GM12878 (cell line): ENCODE measurements at regions not wholly inside any gene's neighbourhood (a gene's known extent, or its start where the extent isn't known, plus 50 kb on each side); places are given as distances from the start of the nearest gene placed in this dataset.

Experiments used
- ATAC-seq: fragments of 200-7000 bp; cut with Tn5 transposase; 3 replicates; pipeline ENCODE4 v1.9.1; 2020; ENCODE audit warnings: mild to moderate bottlenecking, moderate library complexity
- BruUV-seq: library from RNA; stranded (reverse); fragments of 400-500 nt; replicated peaks from 2 replicates; lab custom pipeline; 2021; lab: Mats Ljungman, UMichigan
- CTCF ChIA-PET: fragments of 300-600 bp; sonication (Branson Sonifier 250); formaldehyde crosslinking; extraction: SDS; loops from one replicate; lab custom pipeline; 2021; ENCODE audit warnings: inconsistent platforms; lab: Yijun Ruan, JAX
- POLR2A ChIA-PET: fragments of 350-600 bp; formaldehyde crosslinking; extraction: SDS; loops from one replicate; lab custom pipeline; 2021; ENCODE audit warnings: inconsistent platforms; lab: Charles Lee
- RAD21 ChIA-PET: fragments of 300-600 bp; sonication (Branson Sonifier 250); formaldehyde crosslinking; loops from one replicate; lab custom pipeline; 2023; ENCODE audit warnings: antibody characterized with exemption; ENCODE audit not compliant: unreplicated experiment; lab: Charles Lee
- SMC1A ChIA-PET: fragments of 300-600 bp; sonication (Branson Sonifier 250); formaldehyde crosslinking; loops from one replicate; lab custom pipeline; 2023; ENCODE audit not compliant: unreplicated experiment, uncharacterized antibody; lab: Charles Lee
- DNase-seq: peaks from one replicate; pipeline ENCODE4 v3.0.0-alpha.2; 2011; ENCODE audit warnings: low read depth, low spot score
- FAIRE-seq: peaks from 3 replicates; lab custom pipeline; 2011; peaks lifted over from hg19 to GRCh38; lab: Jason Lieb, UNC
- H2AFZ ChIP-seq: 2 replicates; pipeline ENCODE4 v1.6.0; 2011; ENCODE audit warnings: low read depth, low read length, control low read depth; ENCODE audit not compliant: control insufficient read depth
- H3K27ac ChIP-seq: 2 replicates; pipeline ENCODE4 v1.5.1; 2011; ENCODE audit warnings: control low read depth; ENCODE audit not compliant: control insufficient read depth, insufficient read depth
- H3K27me3 ChIP-seq, 2 experiments: replicated peaks in 1 of 2; 2 replicates each; pipeline versions ENCODE4 v1.6.0 to v1.6.1; 2011; ENCODE audit warnings: low read length in 1 of 2; ENCODE audit not compliant: control insufficient read depth in 2 of 2, insufficient read depth in 2 of 2
- H3K36me3 ChIP-seq, 2 experiments: 2 replicates each; pipeline ENCODE4 v1.5.1; 2011; ENCODE audit warnings: low read length in 1 of 2; ENCODE audit not compliant: control insufficient read depth in 2 of 2, insufficient read depth in 2 of 2
- H3K4me1 ChIP-seq: 2 replicates; pipeline ENCODE4 v1.6.1; 2011; ENCODE audit warnings: mild to moderate bottlenecking, low read length, moderate library complexity, mixed read lengths; ENCODE audit not compliant: control insufficient read depth, insufficient read depth
- H3K4me2 ChIP-seq: 2 replicates; pipeline ENCODE4 v1.6.0; 2011; ENCODE audit warnings: control low read depth; ENCODE audit not compliant: control insufficient read depth, insufficient read depth
- H3K4me3 ChIP-seq: fragments of 200-600 bp; sonication (generic); 2 replicates; pipeline ENCODE4 v1.5.1; 2016
- H3K79me2 ChIP-seq: 2 replicates; pipeline ENCODE4 v1.6.0; 2011; ENCODE audit warnings: low read length; ENCODE audit not compliant: control insufficient read depth, insufficient read depth
- H3K9ac ChIP-seq: 2 replicates; pipeline ENCODE4 v1.8.0; 2011; ENCODE audit warnings: low read length, control low read depth, mixed read lengths; ENCODE audit not compliant: control insufficient read depth, insufficient read depth
- H3K9me3 ChIP-seq: replicated peaks from 3 replicates; pipeline ENCODE4 v1.5.1; 2011; ENCODE audit warnings: mild to moderate bottlenecking, low read length; ENCODE audit not compliant: control insufficient read depth, insufficient read depth
- H4K20me1 ChIP-seq: 2 replicates; pipeline ENCODE4 v1.6.0; 2011; ENCODE audit not compliant: control insufficient read depth, insufficient read depth
- NFYA ChIP-seq: IDR thresholded peaks from 2 replicates; pipeline ENCODE4 v1.6.1; 2011; ENCODE audit warnings: low read depth, mild to moderate bottlenecking, low read length, improper control_type of control experiment, borderline replicate concordance
- NR2C1 ChIP-seq: fragments of 450-650 bp; IDR thresholded peaks from 2 replicates; pipeline ENCODE4 v1.6.1; 2017; ENCODE audit warnings: antibody characterized with exemption, mild to moderate bottlenecking, moderate library complexity
- PAX5 ChIP-seq: IDR thresholded peaks from 2 replicates; pipeline ENCODE4 v1.6.1; 2011; ENCODE audit warnings: low read depth, low read length, borderline replicate concordance
- PBX3 ChIP-seq: IDR thresholded peaks from 2 replicates; pipeline ENCODE4 v1.6.1; 2011; ENCODE audit warnings: mild to moderate bottlenecking, low read depth, low read length, moderate library complexity; ENCODE audit not compliant: insufficient replicate concordance
- POLR2AphosphoS2 ChIP-seq: IDR thresholded peaks from 2 replicates; pipeline ENCODE4 v1.6.1; 2011; ENCODE audit warnings: low read depth, mild to moderate bottlenecking, low read length, improper control_type of control experiment, moderate library complexity
- SMAD5 ChIP-seq: IDR thresholded peaks from 2 replicates; pipeline ENCODE4 v1.6.1; 2016; ENCODE audit warnings: antibody characterized with exemption, low read depth
- SREBF2 ChIP-seq: IDR thresholded peaks from 2 replicates; pipeline ENCODE4 v1.6.1; 2012; ENCODE audit warnings: mild to moderate bottlenecking, low read length
- ZNF384 ChIP-seq: IDR thresholded peaks from 2 replicates; pipeline ENCODE4 v1.6.1; 2012; ENCODE audit warnings: low read depth, mild to moderate bottlenecking, low read length, improper control_type of control experiment, borderline replicate concordance
- ZZZ3 ChIP-seq: IDR thresholded peaks from 2 replicates; pipeline ENCODE4 v1.6.1; 2011; ENCODE audit warnings: low read depth; ENCODE audit not compliant: control insufficient read depth, insufficient read length
- WGBS: methylation state at CpG from one replicate; pipeline ENCODE4 v1.1.6; 2016; ENCODE audit warnings: low lambda C conversion rate; ENCODE audit not compliant: insufficient replicate concordance, insufficient coverage; ENCODE audit errors: missing lambda C conversion rate; 5-methylcytosine and 5-hydroxymethylcytosine counted together
- in situ Hi-C: fragments of 300-500 bp; cut with MboI; formaldehyde crosslinking; loops from 9 replicates; pipeline ENCODE4 v1.14.3; 2018; ENCODE audit warnings: mixed read lengths
- intact Hi-C: fragments of 100-400 bp; cut with micrococcal nuclease; formaldehyde crosslinking; loops from one replicate; pipeline ENCODE4 v1.14.2; 2022; ENCODE audit not compliant: unreplicated experiment
- TF ChIP-seq, protein P1 (sequence below): fragments of 150-350 bp; IDR thresholded peaks from 2 replicates; pipeline ENCODE4 v1.6.1; 2016; ENCODE audit warnings: low read depth, low read length
- TF ChIP-seq, protein P2 (sequence below): fragments of 450-650 bp; IDR thresholded peaks from 2 replicates; pipeline ENCODE4 v1.6.1; 2017; ENCODE audit warnings: antibody characterized with exemption, mild to moderate bottlenecking, moderate library complexity

- TF ChIP-seq POLR2AphosphoS2 = no peak
- no peak for FAIRE-seq
- no peaks in the 10 kb centered on the region for H3K9me3 ChIP-seq
- no peaks in the 10 kb centered on the region for H4K20me1 ChIP-seq
- in situ Hi-C loops = no loop called here
- H3K27me3 ChIP-seq = no peaks in the 10 kb centered on the region
- no peak overlapping the region for H3K4me2 ChIP-seq
- no peak overlapping the region for H2AFZ ChIP-seq
- ChIA-PET CTCF (no interaction called here), POLR2A (no interaction called here), RAD21 (no interaction called here), SMC1A (no interaction called here)
- no peaks in the 10 kb centered on the region for H3K36me3 ChIP-seq
- ATAC-seq = no peak
- no peaks in the 10 kb centered on the region for H3K4me1 ChIP-seq
- H3K27ac ChIP-seq = no peak overlapping the region
- no peaks in the 10 kb centered on the region for H3K79me2 ChIP-seq
- no peak overlapping the region for H3K4me3 ChIP-seq
- BruUV-seq = no TSS peak
- no peak for DNase-seq
- no peak overlapping the region for H3K9ac ChIP-seq
- WGBS = 16% methylated on average over 4 of the region's 4 CpGs
- intact Hi-C loops = no loop called here
These were observed 361.5 kb upstream of the HS3ST1 start for GRCh38 chr4:11790230-11790629.

DNA sequence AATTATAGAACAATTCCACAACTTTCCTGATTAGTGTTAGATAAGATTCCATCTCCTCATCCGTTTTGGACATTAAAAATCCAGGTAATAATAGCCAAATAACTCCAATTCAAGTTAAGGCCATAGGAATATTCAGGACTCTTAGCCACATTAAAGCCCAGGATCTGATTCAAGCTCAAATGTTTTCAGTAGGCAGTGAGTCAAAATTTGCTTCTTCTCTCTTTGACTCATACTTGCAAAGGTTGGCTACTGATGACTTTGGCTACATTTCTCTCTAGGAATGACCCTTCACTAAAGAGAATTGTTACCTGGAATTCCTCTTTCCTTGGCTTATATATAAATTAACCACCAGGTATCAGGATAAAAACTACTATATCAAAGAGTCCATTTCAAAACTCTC, 354.9 kb upstream of the HS3ST1 start:
- intact Hi-C loops (no loop called here), in situ Hi-C loops (no loop called here)
- ChIA-PET POLR2A (no interaction called here), RAD21 (no interaction called here), CTCF (no interaction called here), SMC1A (no interaction called here)
- Histone ChIP-seq H3K79me2 (no peaks in the 10 kb centered on the region), H3K4me1 (no peaks in the 10 kb centered on the region), H3K27me3 (no peaks in the 10 kb centered on the region), H3K9me3 (no peaks in the 10 kb centered on the region), H3K27ac (no peak overlapping the region), H2AFZ (no peak overlapping the region), H3K4me2 (no peak overlapping the region), H3K36me3 (no peaks in the 10 kb centered on the region), H3K9ac (no peak overlapping the region), H3K4me3 (no peak overlapping the region), H4K20me1 (no peaks in the 10 kb centered on the region)
- no peak for DNase-seq
- no peak for ATAC-seq
- BruUV-seq = no TSS peak
- 0% methylated on average over 1 of the region's 1 CpG for WGBS
- FAIRE-seq = no peak
- TF ChIP-seq PBX3 = no peak
- no peak for TF ChIP-seq NR2C1
- no peak for TF ChIP-seq ZNF384
- TF ChIP-seq POLR2AphosphoS2 = no peak
- TF ChIP-seq SREBF2 = no peak
- no peak for TF ChIP-seq ZZZ3
- TF ChIP-seq, protein P1, sequence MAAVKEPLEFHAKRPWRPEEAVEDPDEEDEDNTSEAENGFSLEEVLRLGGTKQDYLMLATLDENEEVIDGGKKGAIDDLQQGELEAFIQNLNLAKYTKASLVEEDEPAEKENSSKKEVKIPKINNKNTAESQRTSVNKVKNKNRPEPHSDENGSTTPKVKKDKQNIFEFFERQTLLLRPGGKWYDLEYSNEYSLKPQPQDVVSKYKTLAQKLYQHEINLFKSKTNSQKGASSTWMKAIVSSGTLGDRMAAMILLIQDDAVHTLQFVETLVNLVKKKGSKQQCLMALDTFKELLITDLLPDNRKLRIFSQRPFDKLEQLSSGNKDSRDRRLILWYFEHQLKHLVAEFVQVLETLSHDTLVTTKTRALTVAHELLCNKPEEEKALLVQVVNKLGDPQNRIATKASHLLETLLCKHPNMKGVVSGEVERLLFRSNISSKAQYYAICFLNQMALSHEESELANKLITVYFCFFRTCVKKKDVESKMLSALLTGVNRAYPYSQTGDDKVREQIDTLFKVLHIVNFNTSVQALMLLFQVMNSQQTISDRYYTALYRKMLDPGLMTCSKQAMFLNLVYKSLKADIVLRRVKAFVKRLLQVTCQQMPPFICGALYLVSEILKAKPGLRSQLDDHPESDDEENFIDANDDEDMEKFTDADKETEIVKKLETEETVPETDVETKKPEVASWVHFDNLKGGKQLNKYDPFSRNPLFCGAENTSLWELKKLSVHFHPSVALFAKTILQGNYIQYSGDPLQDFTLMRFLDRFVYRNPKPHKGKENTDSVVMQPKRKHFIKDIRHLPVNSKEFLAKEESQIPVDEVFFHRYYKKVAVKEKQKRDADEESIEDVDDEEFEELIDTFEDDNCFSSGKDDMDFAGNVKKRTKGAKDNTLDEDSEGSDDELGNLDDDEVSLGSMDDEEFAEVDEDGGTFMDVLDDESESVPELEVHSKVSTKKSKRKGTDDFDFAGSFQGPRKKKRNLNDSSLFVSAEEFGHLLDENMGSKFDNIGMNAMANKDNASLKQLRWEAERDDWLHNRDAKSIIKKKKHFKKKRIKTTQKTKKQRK = no peak
- no peak for TF ChIP-seq NFYA
- no peak for TF ChIP-seq PAX5
- TF ChIP-seq, protein P2, sequence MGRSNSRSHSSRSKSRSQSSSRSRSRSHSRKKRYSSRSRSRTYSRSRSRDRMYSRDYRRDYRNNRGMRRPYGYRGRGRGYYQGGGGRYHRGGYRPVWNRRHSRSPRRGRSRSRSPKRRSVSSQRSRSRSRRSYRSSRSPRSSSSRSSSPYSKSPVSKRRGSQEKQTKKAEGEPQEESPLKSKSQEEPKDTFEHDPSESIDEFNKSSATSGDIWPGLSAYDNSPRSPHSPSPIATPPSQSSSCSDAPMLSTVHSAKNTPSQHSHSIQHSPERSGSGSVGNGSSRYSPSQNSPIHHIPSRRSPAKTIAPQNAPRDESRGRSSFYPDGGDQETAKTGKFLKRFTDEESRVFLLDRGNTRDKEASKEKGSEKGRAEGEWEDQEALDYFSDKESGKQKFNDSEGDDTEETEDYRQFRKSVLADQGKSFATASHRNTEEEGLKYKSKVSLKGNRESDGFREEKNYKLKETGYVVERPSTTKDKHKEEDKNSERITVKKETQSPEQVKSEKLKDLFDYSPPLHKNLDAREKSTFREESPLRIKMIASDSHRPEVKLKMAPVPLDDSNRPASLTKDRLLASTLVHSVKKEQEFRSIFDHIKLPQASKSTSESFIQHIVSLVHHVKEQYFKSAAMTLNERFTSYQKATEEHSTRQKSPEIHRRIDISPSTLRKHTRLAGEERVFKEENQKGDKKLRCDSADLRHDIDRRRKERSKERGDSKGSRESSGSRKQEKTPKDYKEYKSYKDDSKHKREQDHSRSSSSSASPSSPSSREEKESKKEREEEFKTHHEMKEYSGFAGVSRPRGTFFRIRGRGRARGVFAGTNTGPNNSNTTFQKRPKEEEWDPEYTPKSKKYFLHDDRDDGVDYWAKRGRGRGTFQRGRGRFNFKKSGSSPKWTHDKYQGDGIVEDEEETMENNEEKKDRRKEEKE = no peak
- no peak for TF ChIP-seq SMAD5
